Astrocyte (in vitro differentiated cells and primary cell): ENCODE measurements at regions not wholly inside any gene's neighbourhood (a gene's known extent, or its start where the extent isn't known, plus 50 kb on each side); places are given as distances from the start of the nearest gene placed in this dataset.

Source experiments
- CTCF ChIP-seq: IDR thresholded peaks from 2 replicates; pipeline ENCODE4 v1.5.1; 2011; ENCODE audit warnings: low read depth, mild to moderate bottlenecking, inconsistent platforms, low read length, moderate library complexity; ENCODE audit not compliant: insufficient read depth
- EZH2 ChIP-seq: IDR thresholded peaks from 2 replicates; pipeline ENCODE4 v1.6.1; 2012; ENCODE audit warnings: mild to moderate bottlenecking, low read length, inconsistent platforms; ENCODE audit not compliant: insufficient read depth

- no peak for TF ChIP-seq CTCF
- no peak for TF ChIP-seq EZH2
Observed at GRCh38 chr4:151946718-151947117, 185.9 kb upstream of the GATB start.
